ENCODE measurements at regions not wholly inside any gene's neighbourhood (a gene's known extent, or its start where the extent isn't known, plus 50 kb on each side); places are given as distances from the start of the nearest gene placed in this dataset.

GRCh38 chrX:144494074-144494473, 610.2 kb downstream of the UBE2NL start:
- intact Hi-C loops (cut with DNase I), result no loop called here
- WGBS, 3 donors, result 67 to 69% (median 68%) methylated on average over 7 of the region's 7 CpGs
- TF ChIP-seq POLR2A (IDR thresholded peaks at IDR 0.05), result no peak

GRCh38 chrX:144531877-144532276, 648.0 kb downstream of the UBE2NL start:
- intact Hi-C loops (cut with DNase I), result no loop called here
- 68 to 72% (median 70%) methylated on average over 3 of the region's 3 CpGs for whole genome bisulfite sequencing, 3 donors
- TF ChIP-seq CTCF (IDR thresholded peaks at IDR 0.05) (no peak), POLR2A (IDR thresholded peaks at IDR 0.05) (no peak), EP300 (IDR thresholded peaks at IDR 0.05) (no peak)

More at GRCh38 chrX:144494074-144494473, 610.2 kb downstream of the UBE2NL start:
- Histone ChIP-seq H3K27me3 (no peaks in the 10 kb centered on the region), H3K4me3 (no peak overlapping the region), H3K36me3 (no peaks in the 10 kb centered on the region), H3K4me1 (ENCODE audit: insufficient read depth) (no peaks in the 10 kb centered on the region), H3K9me3 (no peaks in the 10 kb centered on the region), H3K27ac (no peak overlapping the region)
- no peak for DNase-seq

GRCh38 chrX:144566592-144566991, 680.7 kb upstream of the SPANXN1 start:
- H3K27me3 ChIP-seq, result no peaks in the 10 kb centered on the region
- H3K36me3 ChIP-seq, result no peaks in the 10 kb centered on the region
- intact Hi-C loops (cut with DNase I), result no loop called here
- H3K4me3 ChIP-seq, result no peak overlapping the region
- DNase-seq, result no peak
- H3K27ac ChIP-seq, result no peak overlapping the region
- H3K4me1 ChIP-seq (ENCODE audit: insufficient read depth), result no peaks in the 10 kb centered on the region
- no peaks in the 10 kb centered on the region for H3K9me3 ChIP-seq
- no peak for TF ChIP-seq EP300 (IDR thresholded peaks at IDR 0.05)
- WGBS, 3 donors, result 42 to 46% (median 43%) methylated on average over 7 of the region's 7 CpGs

More at GRCh38 chrX:144531877-144532276, 648.0 kb downstream of the UBE2NL start:
- no peak overlapping the region for H3K27ac ChIP-seq
- H3K4me3 ChIP-seq, result no peak overlapping the region
- no peaks in the 10 kb centered on the region for H3K36me3 ChIP-seq
- H3K27me3 ChIP-seq, result no peaks in the 10 kb centered on the region
- H3K4me1 ChIP-seq (ENCODE audit: insufficient read depth), result no peaks in the 10 kb centered on the region
- DNase-seq, result no peak
- H3K9me3 ChIP-seq, result no peaks in the 10 kb centered on the region

- H3K27ac ChIP-seq, result no peak overlapping the region
- no peaks in the 10 kb centered on the region for H3K27me3 ChIP-seq
- H3K36me3 ChIP-seq, result no peaks in the 10 kb centered on the region
- no peak for TF ChIP-seq POLR2A (IDR thresholded peaks at IDR 0.05)
- no peaks in the 10 kb centered on the region for H3K9me3 ChIP-seq
- no peaks in the 10 kb centered on the region for H3K4me1 ChIP-seq (ENCODE audit: insufficient read depth)
- DNase-seq, result no peak
- WGBS, 3 donors, result 71 to 77% (median 74%) methylated on average over 1 of the region's 1 CpG
- intact Hi-C loops (cut with DNase I), result loop anchor here in 1 of 4 donors (5.0 kb wide), 1 partner anchor 241 kb away; no protein-coding TSS in a partner anchor
- H3K4me3 ChIP-seq, result no peak overlapping the region
Measured at GRCh38 chrX:144586756-144587155, 660.5 kb upstream of the SPANXN1 start.

- no peak for DNase-seq
- H3K27me3 ChIP-seq, result no peaks in the 10 kb centered on the region
- no peak for TF ChIP-seq EP300 (IDR thresholded peaks at IDR 0.05)
- no peak for TF ChIP-seq POLR2A (IDR thresholded peaks at IDR 0.05)
- TF ChIP-seq CTCF (IDR thresholded peaks at IDR 0.05), result no peak
- no peaks in the 10 kb centered on the region for H3K4me1 ChIP-seq (ENCODE audit: insufficient read depth)
- 19 to 25% (median 21%) methylated on average over 2 of the region's 2 CpGs for WGBS, 3 donors
- no peak overlapping the region for H3K4me3 ChIP-seq
- no peaks in the 10 kb centered on the region for H3K36me3 ChIP-seq
- no peaks in the 10 kb centered on the region for H3K9me3 ChIP-seq
- no peak overlapping the region for H3K27ac ChIP-seq
- intact Hi-C loops (cut with DNase I), result no loop called here
Measured at GRCh38 chrX:144592036-144592435, 655.3 kb upstream of the SPANXN1 start.

GRCh38 chrX:144601010-144601409, 646.3 kb upstream of the SPANXN1 start:
- 58 to 67% (median 64%) methylated on average over 2 of the region's 2 CpGs for WGBS, 3 donors
- Histone ChIP-seq H3K36me3 (no peaks in the 10 kb centered on the region), H3K4me3 (no peak overlapping the region), H3K27ac (no peak overlapping the region), H3K27me3 (no peaks in the 10 kb centered on the region), H3K9me3 (no peaks in the 10 kb centered on the region), H3K4me1 (ENCODE audit: insufficient read depth) (no peaks in the 10 kb centered on the region)
- no peak for DNase-seq
- no peak for TF ChIP-seq CTCF (IDR thresholded peaks at IDR 0.05)
- no peak for TF ChIP-seq POLR2A (IDR thresholded peaks at IDR 0.05)
- TF ChIP-seq EP300 (IDR thresholded peaks at IDR 0.05), result no peak
- intact Hi-C loops (cut with DNase I), result no loop called here

Measured in ovary (tissue), 7 donors.